OCI-M2 (cell line): ENCODE measurements at regions not wholly inside any gene's neighbourhood (a gene's known extent, or its start where the extent isn't known, plus 50 kb on each side); places are given as distances from the start of the nearest gene placed in this dataset.

Experiments
- DNase-seq: peaks from one replicate; lab custom pipeline; 2025; ENCODE audit not compliant: unreplicated experiment; lab: John Stamatoyannopoulos, UW

- no peak for DNase-seq
Measured at GRCh38 chr12:85504164-85504563, 224.1 kb downstream of the ALX1 start.

DNA sequence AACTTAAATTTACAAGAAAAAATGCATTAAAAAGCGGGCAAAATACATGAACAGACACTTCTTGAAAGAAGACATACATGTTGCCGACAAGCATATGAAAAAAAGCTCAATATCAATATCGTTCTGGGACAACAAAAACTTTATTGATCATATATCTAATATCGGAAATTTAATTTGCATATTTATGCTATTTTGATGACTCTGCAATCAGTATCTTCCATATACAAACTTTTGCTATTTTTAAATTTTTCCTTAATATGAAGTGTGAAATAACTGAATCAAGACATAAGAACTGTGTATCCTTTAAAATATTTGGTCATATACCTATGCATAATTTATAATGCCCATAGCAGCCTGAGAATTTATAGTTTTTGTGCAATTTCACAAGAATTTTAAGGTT is 224.6 kb downstream of the ALX1 start:
- no peak for DNase-seq

GRCh38 chr12:85507456-85507855 is 227.4 kb downstream of the ALX1 start:
- DNase-seq: no peak

DNA sequence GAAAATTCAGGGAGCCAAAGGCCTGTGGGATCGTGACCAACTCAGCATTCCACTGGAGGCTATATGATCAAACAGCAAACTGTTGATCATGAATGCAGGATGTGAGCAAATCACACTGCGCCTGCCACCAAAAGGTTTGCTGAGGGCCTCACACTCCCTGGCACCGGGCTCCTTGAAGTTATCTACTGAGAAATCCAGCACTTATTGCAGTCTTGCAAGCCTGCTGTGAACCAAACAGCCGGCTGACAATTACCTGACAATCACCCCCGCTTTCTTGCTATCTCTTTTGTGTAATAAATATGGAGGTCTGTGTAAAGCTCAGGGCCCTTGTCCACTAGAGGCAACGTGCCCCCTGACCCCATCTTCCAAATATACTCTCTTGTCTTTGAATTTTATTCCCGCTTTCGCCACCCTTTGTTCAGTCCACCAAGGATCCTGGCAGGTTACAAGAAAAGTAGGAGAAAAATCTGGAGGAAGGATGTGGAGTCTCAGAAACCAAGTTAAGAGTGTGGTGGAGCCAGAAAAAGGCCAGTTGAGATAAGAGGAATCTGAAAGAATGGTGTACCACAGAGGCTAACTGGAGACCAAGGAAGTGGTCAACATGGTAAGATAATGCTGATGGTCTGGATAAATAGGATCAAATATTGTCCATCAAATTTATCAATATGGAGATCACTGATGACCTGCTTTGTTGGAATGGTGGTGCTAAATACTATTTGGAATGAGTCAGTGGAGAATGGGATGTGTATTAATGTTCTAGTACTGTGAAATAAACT is 229.2 kb downstream of the ALX1 start:
- DNase-seq: no peak

DNA sequence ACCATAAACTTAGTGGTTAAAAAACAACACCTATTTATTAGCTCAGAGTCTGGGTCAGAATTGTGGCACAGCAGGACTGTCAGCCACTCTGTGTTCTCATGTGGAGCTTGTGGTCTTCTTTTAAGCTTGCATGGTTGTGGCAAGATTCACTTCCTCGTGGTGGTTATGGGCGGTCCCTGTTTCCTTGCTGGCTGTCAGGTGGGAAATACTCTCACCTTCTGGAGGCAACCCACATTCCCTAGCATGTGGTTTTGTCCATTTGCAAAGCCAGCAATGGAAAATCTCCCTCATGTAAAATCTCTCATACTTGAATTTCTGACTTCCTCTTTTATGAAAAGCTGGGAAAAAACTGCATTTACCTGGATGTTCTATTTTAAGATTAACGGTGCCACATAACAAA is 229.8 kb downstream of the ALX1 start:
- DNase-seq: no peak

GRCh38 chr12:85516039-85516438 is 236.0 kb downstream of the ALX1 start:
- DNase-seq: no peak

DNA sequence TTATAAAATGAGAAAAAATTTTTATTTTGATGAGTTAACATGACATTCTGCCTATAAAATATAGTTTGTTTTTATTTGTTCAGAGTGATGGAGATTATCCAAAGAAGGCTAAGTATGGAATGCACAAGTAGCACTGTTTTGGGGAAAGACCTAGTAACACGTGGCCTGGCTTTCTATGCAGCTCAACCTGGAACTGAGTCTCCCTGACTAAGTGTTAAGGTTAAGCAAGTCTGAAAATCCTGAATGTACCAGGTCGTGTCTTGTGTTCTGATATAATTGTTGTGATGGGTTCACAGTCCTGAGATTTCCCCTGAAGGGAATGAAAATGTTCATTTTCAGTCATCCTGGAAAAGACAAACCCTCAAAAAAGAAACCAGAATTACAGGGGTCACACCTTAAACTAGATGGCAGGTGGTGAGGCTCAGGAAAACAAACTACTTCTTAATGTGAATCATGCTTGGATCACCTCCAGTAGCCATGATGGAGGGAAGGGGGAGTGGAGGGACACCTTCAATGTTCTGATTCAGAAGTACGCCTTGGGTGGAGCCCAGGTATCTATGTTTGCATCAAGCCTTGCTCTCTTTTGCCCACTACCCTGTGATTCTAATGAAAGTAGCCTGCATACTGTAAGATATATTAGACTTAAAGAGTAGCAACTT is 236.8 kb downstream of the ALX1 start:
- DNase-seq: no peak

GRCh38 chr12:85519163-85519562 is 239.1 kb downstream of the ALX1 start:
- no peak for DNase-seq

- no peak for DNase-seq
Measured at GRCh38 chr12:85523197-85523596, 243.2 kb downstream of the ALX1 start.

GRCh38 chr12:85527192-85527591 is 247.2 kb downstream of the ALX1 start:
- no peak for DNase-seq

DNA sequence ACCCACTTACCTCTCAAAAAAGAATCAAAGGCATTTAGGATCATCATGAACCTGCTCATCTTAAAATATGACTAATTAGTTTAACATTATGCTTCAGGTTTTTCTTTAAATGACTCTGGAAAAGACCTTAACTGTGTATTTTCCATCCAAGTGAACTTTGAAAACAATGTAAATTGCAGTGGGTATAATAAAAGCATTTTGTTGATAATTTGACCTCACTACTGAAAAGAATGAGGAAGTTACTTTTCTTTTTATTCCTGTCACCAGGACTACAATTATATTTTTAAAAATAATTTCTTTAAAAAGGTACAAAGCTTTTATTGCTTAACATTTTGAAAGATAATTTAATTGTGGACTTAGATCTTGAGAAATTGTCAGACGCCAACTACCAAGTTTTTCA is 249.9 kb downstream of the ALX1 start:
- no peak for DNase-seq

DNA sequence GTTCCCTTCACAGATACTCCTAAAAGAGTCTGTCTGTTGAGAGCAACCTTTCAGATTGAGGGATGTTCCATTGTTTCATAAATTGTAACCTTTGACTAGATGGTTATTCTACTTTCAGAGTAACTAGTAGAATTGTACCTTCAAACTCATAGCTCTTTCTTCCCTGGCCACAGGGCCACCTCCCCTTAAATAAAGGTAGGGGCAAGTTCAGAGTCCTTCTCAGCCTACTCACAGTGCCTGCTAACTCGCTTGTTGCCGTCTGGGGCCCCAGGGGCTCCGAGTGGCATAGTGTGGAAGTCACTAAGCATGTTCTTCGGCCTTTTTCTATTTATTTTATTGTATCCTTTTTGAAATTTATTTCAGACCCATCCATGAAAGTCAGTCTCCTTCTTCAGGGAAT is 250.4 kb downstream of the ALX1 start:
- DNase-seq: no peak

GRCh38 chr12:85531341-85531740 is 251.3 kb downstream of the ALX1 start:
- DNase-seq: no peak

DNA sequence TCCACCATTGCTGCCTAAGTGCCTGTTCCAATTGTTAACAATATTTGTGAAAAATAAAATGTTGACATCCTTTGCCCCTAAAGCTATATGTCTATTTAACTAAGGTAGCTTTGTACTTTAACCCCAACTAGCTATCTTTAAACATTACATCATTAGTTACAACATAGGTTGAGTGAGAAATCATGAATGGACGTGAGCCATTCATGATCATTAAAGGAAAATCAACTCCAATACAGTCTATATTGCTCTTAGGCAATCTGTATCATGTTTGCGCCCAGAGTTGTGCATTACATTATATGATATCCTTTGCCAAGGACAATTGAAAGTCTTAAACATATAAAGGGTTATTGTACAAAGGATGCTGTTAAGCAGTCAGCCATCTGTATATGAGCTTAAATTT is 269.6 kb downstream of the ALX1 start:
- no peak for DNase-seq

DNA sequence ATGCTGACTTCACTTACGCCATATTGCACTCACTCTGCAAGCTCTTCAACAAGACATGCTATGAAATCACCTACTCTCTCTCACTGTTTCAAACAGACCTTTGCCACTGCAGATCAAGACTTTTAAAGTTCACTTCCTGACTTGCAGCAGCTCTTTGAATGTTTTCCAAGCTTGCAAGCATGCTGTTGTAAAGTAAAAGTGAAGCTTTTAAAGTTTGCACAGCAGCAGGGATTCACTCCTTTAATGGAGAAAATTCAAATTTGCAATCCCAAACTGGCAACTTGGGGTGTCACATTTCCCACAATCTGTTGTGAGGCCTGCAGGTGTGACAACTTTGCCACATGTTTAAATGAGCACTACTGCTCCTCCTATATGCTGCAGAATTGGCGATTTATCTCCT is 270.9 kb downstream of the ALX1 start:
- no peak for DNase-seq

DNA sequence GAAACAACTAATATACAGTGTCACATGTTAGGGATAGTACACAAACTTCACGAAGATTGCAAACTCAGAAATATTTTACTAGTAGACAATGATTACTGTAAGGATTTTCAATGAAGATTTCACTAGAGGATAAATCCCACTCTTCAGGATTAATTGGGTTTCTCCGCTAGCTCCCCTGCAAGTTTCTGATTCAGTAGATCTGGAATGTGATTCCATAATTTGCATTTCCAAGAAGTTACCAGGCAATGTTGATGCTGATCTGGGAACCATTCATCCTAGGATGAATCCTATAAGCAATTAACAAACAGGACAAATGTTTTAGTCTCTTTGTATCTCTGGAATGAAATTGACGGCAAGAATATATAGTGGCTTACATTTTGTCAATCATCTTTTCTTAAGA is 272.4 kb downstream of the ALX1 start:
- no peak for DNase-seq

DNA sequence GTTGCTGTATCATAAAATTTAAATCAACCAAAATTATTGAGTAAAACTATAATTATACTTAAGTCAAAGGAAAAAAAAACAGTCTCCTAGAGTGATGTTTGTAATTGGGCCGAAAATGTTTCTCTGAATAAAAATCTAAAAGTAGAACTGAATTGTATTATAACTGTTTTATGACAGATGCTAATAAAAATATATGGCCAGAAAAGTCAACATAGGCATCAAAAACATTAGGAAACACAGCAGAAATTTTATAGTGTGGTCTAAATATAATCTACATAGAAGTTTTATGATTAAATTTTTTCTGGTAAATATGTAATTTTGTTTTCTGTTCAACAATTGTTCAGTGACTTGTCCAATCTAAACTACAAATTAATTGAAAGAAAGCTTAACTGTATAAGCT is 277.8 kb downstream of the ALX1 start:
- DNase-seq: no peak

- no peak for DNase-seq
Measured at GRCh38 chr12:85558684-85559083, 277.5 kb downstream of the RASSF9 start.

GRCh38 chr12:85559127-85559526 is 277.1 kb downstream of the RASSF9 start:
- DNase-seq: no peak

DNA sequence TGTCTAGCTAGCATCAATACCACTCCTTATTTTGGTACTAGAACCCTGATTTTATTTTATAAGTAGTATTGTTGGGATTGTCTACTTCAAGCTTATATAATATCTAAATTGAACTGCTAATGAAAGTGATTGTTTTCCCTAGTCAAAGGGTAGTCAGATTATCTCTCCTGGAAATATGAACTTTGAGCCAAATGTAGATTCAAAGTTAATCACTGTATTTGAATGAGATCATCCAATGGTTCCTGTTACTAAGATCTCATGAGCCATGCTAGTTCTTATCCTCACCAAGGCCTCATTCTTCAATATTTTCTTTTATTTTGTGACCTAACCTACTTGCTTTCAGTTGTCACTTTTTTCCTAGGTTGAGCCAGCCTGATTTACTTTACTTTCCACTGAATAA is 276.7 kb downstream of the RASSF9 start:
- DNase-seq: no peak

GRCh38 chr12:85562765-85563164 is 273.4 kb downstream of the RASSF9 start:
- no peak for DNase-seq

DNA sequence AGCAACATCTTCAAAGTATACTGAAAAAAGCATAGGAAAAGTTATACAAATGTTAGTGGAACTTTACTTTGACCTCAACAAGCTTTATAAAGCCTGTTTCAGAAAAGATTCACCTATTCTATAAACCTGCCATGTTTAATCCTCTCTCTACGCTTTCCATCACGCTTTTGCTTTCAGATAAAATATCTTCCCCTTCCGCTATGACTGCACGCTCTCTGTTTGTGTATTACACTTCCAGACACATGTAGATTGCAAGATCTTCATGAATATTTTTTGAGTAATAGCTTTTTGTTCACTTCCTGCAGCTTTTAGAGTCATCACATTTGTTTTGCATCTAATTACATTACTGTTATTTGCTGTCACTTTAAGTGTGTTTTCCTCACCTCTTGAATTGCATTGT is 271.4 kb downstream of the RASSF9 start:
- DNase-seq: no peak
